SH-SY5Y (cell line): ENCODE measurements at regions not wholly inside any gene's neighbourhood (a gene's known extent, or its start where the extent isn't known, plus 50 kb on each side); places are given as distances from the start of the nearest gene placed in this dataset.

Experiments used
- GATA2 ChIP-seq: IDR thresholded peaks from 2 replicates; pipeline ENCODE4 v1.6.1; 2011; ENCODE audit warnings: mild to moderate bottlenecking, low read depth, low read length
- GATA3 ChIP-seq: IDR thresholded peaks from 2 replicates; pipeline ENCODE4 v1.6.1; 2011; ENCODE audit warnings: low read depth, mild to moderate bottlenecking, low read length, moderate library complexity

DNA sequence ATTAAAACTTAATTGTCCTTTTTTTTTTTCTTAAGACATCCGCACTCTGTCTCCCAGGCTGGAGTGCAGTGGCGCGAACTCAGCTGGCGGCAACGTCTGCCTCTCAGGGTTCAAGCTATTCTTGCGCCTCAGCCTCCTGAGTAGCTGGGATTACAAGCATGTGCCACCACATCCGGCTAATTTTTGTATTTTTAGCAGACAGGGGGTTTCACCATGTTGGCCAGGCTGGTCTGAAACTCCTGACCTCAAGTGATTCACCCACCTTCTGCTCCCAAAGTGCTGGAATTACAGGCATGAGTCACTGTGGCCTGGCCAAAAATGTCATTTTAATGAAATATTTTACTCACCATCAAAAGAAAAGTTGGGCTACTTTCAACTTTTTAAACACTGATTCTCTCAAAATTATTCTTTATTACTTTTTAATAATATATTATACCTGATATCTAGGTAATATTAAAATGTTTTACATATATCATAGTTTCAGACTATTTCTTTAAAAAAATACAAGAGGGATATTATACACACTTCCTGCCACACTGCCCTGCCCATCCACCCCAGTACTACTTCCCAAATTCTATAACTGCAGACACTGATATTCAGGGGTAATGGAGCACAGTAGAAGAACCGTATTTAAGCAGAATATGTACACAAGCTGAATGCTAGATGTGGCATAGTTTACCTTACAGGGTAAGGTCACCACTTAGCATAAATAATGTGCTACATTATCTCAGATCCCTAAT is 723.9 kb upstream of the ZNF385D start:
- TF ChIP-seq GATA3 (no peak), GATA2 (no peak)

DNA sequence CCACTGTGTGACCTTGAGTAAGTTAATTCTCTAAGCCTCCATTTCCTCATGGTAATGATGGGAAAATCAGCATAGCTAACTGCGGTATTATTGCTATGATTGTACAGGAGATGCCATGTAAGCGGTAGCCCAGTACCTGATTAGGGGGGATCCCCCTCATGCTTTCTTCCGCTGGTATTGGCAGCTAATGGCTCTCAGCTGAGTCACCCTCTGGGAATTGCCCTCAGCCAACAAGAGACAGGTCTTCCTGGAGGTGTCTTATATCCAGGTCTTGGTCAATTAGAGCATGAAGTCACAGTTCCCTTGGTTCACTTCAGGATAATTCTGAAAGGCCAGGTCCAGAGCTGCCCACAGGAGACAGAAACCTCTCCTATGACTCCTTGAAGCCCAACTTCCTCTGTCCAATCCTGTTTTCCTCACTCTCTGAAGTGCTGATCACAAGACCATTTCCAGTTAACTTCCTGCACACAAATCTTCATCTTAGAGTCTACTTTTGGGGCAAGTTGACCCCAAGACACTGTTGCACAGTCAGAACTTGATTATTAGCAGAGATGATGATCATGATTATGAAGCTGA is 724.7 kb upstream of the ZNF385D start:
- TF ChIP-seq GATA2 (no peak), GATA3 (no peak)

DNA sequence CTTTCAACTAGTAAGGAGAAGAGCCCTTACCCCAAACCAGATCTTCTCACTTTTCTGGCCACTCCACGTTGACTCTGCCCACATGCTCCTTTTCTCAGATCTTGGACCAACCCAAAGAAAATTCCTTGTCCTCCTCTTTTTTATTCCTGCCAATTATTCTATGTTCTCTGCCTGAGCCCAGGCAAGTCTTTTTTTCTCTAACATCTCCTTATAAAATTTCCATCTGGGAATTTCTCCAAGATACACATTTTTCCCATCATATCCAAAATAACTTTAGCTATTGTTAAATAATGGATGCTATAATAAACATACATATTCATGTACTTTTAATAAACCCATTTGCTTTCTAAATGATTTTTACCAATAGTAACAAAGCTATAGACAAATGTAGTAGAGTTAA is 726.0 kb upstream of the ZNF385D start:
- TF ChIP-seq GATA3 (no peak), GATA2 (no peak)

DNA sequence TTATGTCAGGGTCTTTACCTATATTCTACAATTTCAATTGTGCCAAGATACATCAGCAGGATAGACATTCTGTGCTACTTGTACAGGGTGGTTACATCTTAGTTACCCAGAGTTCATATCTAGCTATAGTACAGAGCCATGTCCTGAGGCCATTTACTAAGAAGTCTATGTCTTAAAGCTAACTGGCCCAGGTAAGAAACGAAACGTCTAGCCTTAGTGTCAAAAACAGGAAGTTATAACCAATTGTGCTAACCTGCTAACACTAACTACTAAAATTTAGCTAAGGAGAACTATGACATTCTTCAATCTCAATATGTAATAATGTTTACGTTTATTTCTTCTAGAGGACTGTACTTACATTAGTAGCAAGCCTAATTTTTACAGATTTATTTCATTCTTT is 717.2 kb upstream of the UBE2E2 start:
- TF ChIP-seq GATA2 = no peak
- TF ChIP-seq GATA3 = no peak

DNA sequence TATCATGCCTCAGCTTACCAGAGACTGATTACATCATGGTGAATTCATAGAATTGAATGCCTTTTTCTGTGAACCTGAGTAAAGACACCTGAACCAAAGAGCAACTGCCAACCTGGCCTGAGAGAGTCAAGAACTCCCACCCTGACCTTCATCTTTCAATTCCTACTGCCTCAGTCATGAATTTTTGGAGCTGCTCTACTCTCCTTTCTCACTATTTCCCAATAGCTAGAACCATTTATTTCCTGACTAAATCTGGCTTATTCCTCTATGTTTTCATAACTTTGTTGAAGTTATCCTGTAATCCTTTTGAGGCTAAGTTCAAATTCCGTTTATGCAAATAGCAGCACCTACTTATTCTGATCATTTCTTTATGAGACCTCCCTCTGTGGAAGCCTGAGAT is 712.4 kb upstream of the UBE2E2 start:
- no peak for TF ChIP-seq GATA3
- no peak for TF ChIP-seq GATA2

DNA sequence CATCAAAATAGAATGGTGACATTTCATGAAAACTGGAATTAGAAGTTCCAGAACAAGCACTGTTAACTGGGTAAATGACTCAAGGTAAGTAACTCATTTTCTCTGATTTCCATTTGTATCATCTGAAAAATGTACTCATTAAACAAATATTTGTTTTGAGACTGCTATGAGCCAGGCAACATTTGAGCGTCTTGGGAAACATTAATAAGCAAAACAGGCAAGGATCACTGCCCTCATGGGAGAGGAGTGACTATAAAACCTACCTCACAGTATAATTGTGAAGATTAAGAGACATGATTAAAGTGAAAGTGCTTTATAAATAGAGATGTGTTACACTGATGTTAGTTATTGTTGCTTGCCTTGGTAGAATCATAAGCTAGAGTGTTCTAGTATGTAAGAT is 711.8 kb upstream of the UBE2E2 start:
- TF ChIP-seq GATA3 = no peak

DNA sequence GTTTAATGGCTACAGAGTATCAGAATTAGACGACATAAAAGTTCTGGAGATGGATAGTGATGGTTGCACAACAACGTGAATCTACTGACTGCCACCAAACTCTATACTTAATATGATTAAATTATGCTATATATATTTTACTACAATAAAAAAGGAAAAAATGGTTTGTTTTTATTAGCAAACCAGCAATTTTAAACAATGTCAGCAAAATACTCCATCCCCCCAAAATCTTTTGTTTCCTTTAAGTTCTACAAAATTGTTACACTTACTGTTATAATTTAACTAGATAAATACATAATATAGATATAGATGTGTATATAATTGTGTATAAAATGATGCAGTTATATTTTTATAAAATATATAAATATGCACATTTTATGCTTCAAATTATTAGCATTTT is 710.8 kb upstream of the UBE2E2 start:
- TF ChIP-seq GATA3 (no peak), GATA2 (no peak)

DNA sequence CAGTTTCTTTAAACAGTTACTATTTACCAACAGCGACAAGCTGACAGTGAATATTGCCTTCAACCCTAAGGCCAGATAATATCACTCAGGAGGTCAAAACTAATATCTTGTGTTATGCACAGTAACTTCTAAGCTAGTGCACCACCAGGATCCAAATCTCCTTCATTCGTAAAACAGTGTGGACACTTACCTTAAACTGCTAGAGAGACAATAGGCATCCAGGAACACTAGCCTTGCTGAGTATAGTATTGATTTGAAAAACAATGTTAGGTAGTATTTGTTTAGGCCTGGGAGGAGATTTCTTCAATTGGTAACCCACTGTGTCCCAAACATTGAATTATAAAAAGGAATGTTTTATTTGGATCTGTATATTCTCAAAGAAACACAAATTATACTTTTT is 707.9 kb upstream of the UBE2E2 start:
- no peak for TF ChIP-seq GATA3
- no peak for TF ChIP-seq GATA2

DNA sequence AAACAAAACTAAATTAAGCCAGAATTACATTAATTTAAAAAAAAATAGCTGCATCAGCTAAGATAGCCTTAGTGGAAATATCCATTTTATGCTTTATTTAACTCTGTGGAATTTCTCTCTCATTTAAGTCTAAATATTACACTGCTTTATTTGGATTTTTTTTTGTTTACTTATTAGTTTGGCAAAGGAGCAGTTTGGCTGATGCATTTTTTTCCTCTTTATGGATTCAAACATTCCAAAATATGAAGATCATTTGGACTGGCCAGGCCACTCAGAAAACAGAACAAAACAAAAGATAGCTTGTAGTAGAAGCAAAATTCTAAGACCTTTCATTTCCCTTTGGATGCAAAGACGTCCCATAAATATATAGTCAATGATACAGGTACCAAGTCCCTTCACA is 707.3 kb upstream of the UBE2E2 start:
- no peak for TF ChIP-seq GATA3

DNA sequence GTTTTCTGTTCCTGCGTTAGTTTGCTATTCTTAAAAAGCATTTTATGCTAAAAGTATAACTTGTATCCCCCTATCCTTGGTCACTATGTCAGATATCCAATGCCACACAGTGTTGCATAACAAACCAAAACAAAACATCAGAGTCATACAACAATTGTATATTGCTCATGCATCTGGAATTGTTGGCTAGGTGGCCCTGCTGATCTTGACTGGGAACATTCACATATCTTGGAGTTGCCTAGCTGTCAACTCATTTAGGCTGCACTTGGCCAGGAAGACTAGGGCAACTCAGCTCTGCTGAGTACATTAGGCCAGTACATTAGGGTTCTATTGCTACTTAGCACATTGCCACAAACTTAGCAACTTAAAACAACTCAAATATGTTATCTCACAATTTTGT is 706.5 kb upstream of the UBE2E2 start:
- TF ChIP-seq GATA3 = no peak
- no peak for TF ChIP-seq GATA2

DNA sequence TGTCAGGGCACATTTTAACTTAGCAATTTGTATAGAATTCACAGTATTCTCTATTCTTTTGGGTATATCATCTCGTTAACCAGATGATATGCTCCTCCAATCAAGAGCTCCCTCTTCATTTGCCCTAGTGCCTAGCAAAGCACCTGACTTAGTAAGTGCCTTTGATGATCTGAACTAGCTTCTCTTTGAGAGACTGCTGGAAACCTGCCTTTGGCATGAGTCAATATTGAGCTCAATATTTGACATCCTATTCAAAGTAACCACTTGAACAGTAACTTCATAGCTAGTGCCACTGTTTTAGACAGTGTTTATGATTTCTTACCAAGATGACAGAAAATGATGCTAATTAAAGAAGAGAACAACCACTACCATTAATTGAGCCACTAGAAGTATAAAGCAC is 696.3 kb upstream of the UBE2E2 start:
- TF ChIP-seq GATA2 = no peak
- no peak for TF ChIP-seq GATA3

DNA sequence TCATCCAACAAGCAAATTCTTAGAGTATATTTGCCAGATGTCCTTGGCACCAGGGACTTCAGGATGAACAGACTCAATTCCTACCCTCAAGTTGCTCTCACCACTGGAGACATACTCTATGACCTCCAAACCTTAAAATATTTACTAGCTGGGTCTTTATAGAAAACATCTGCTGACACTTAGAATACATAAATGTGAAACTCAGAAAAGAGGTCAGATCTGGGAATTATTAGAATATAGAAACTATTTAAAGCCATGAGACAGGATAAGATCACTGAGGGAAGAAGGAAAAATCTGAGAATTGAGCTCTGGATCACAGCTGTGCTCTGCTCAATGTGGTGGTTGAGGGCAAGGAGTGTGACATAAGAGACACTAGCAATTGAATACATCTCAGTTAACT is 695.4 kb upstream of the UBE2E2 start:
- TF ChIP-seq GATA3 = no peak
- no peak for TF ChIP-seq GATA2

DNA sequence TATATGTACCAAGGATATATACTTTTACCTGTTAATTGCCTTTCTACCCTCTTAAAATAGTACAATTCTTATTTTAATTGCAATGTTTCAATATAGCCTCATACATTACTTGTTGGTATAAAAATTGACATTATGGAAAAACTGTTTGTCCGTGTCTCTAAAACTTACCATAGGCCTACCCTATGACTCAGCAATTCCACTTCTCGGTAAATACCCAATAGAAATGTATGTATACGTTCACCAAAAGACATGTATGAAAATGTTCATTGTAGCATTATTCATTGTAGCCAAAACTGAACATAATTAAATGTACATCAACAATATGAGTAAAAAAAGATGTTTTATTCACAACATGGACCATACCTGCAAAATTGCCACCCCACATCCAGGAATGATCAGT is 679.2 kb upstream of the UBE2E2 start:
- TF ChIP-seq GATA2 = no peak
- TF ChIP-seq GATA3 = no peak

DNA sequence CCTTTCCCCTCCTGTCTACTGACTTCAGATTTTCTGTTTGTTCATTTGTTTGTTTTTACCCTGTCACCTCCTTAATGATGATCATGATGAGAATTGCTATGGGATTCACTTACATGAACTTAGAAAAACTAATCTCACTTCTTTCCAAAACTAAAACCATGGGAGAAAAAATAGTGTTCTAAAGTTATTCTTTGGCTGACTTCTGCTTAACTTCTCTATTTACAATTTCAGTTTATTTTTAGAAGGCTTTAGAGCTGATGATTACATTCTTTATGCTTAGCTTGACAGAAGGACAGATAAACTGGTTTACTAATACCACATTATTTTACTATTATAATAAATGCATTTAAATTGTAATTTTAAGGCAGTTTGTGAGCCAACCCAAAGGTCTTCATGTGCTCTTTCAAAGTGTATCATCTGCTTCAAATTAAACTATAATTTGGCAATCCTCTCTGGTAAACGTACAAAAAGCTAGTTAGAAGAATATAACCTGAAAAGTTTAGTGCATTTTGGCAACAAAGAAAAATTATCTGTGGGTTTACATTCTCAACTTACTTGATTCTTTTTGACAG is 676.8 kb upstream of the UBE2E2 start:
- TF ChIP-seq GATA3 (no peak), GATA2 (no peak)

DNA sequence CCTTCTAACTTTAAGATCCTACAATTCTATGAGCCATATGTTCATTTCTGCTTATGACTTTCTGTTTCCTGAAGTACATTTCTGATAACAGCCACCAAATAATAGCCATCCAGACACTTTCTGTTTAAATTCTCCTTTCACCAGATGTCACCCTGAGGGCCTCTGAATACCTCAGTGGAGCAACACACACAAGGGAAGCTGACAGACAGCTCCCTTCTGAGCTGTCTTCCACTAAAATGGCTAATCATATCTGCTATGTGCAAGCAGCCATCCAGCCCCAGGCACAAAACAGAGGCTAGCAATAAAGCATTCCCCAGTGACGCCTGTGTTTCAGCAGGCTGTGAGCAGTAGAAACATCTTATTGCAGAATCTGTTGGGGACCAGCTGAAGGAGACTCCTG is 666.6 kb upstream of the UBE2E2 start:
- peak; percentile 87 for TF ChIP-seq GATA2
- peak; percentile 37; the same call in 1 of the 2 replicates for TF ChIP-seq GATA3

DNA sequence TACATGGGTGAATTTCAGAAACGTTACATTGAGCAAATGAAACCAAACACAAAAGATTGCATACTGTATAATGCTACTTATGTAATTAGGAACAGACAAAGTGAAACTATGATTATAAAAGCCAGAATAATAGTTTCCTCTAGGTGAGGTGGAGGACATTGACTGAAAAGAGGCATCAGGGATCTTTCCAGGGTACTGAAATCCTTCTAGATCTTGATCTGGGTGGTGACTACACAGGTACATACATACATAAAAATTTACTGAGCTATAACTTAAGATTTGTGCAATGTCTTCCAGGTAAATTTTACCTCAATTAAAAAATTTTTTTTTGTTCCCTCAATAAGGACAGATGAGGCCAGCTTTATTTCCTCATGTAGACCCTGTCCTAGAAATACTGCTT is 665.6 kb upstream of the UBE2E2 start:
- TF ChIP-seq GATA2 (no peak), GATA3 (no peak)

DNA sequence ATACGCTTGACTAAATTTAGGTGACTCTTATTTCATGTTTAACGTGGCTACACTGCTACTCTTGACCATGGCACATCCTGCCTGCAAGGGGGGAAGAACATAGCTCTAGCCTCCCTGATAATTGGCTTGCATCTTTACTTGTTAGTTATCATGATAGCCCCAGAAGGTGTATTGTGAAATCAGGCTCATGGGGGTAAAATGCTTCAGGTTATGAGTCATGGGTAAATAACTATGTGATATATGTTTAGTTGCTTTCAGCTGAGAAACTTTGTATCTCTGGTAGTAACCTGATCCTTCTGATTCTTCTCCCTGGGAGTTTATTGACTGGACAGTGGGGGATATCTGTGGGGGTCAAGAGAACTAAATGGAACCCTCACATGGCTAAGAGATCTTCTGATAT is 660.8 kb upstream of the UBE2E2 start:
- TF ChIP-seq GATA2 (no peak), GATA3 (no peak)
